H1 (cell line): ENCODE measurements at regions not wholly inside any gene's neighbourhood (a gene's known extent, or its start where the extent isn't known, plus 50 kb on each side); places are given as distances from the start of the nearest gene placed in this dataset.

Experiments
- CEBPB ChIP-seq: IDR thresholded peaks from 2 replicates; pipeline ENCODE4 v1.6.1; 2012; ENCODE audit warnings: low read depth, low read length
- CTCF ChIP-seq, 3 experiments: IDR thresholded peaks; 1 replicate in 2 of 3; 2 replicates in 1 of 3; pipeline versions ENCODE4 v1.5.1 to v1.6.1; 2011; ENCODE audit warnings: low read length in 3 of 3, mild to moderate bottlenecking in 3 of 3, inconsistent platforms in 2 of 3, low read depth in 1 of 3, moderate library complexity in 1 of 3; ENCODE audit not compliant: insufficient read depth in 1 of 3; ENCODE audit errors: control extremely low read depth in 1 of 3
- KDM1A ChIP-seq: fragments of 200-600, 300-600 bp; sonication (generic); IDR thresholded peaks from 2 replicates; pipeline ENCODE4 v1.7.1; 2016; ENCODE audit warnings: mild to moderate bottlenecking, low read length, borderline replicate concordance

GRCh38 chr2:226295681-226296080 lies 503.9 kb downstream of the IRS1 start:
- TF ChIP-seq CEBPB (no peak), CTCF (IDR thresholded peaks at IDR 0.05; ENCODE audit: control extremely low read depth in 1 of 3, insufficient read depth in 1 of 3, low read depth in 1 of 3, low read length in 3 of 3) (no peak), KDM1A (no peak)
